B cell (primary cell): ENCODE measurements at regions not wholly inside any gene's neighbourhood (a gene's known extent, or its start where the extent isn't known, plus 50 kb on each side); places are given as distances from the start of the nearest gene placed in this dataset.

Source experiments
- EZH2 ChIP-seq: IDR thresholded peaks from 2 replicates; pipeline ENCODE4 v1.6.1; 2012; ENCODE audit warnings: borderline replicate concordance, low read depth, mild to moderate bottlenecking, moderate library complexity, low read length; ENCODE audit not compliant: insufficient read depth, poor library complexity, severe bottlenecking
- TF ChIP-seq, protein P1 (sequence below): fragments of 200-600 bp; IDR thresholded peaks from one replicate; pipeline ENCODE4 v1.8.0; 2022; ENCODE audit warnings: antibody characterized with exemption, mild to moderate bottlenecking

DNA sequence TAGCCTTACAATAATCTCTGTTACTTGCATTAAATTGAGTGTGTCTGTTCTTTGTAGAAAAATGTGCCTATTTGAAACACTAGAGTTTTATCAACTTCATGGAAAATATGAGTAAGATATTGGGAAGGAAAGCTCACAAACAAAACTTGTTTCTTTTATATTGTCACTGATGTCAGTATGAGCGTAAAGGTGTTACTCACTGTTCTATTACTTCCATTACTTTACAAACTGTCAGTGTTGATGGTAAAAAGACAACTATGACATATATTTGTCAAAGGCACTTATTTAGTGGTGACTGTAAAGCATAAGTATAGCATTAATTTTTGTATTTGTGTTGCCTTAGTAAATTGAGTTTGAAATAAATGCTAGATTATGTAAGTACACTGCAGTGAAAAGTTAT, 193.7 kb upstream of the FLRT2 start:
- TF ChIP-seq, protein P1, sequence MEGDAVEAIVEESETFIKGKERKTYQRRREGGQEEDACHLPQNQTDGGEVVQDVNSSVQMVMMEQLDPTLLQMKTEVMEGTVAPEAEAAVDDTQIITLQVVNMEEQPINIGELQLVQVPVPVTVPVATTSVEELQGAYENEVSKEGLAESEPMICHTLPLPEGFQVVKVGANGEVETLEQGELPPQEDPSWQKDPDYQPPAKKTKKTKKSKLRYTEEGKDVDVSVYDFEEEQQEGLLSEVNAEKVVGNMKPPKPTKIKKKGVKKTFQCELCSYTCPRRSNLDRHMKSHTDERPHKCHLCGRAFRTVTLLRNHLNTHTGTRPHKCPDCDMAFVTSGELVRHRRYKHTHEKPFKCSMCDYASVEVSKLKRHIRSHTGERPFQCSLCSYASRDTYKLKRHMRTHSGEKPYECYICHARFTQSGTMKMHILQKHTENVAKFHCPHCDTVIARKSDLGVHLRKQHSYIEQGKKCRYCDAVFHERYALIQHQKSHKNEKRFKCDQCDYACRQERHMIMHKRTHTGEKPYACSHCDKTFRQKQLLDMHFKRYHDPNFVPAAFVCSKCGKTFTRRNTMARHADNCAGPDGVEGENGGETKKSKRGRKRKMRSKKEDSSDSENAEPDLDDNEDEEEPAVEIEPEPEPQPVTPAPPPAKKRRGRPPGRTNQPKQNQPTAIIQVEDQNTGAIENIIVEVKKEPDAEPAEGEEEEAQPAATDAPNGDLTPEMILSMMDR = no peak
- no peak for TF ChIP-seq EZH2
